ENCODE measurements at regions not wholly inside any gene's neighbourhood (a gene's known extent, or its start where the extent isn't known, plus 50 kb on each side); places are given as distances from the start of the nearest gene placed in this dataset.

- TF ChIP-seq POLR2A (IDR thresholded peaks at IDR 0.05) (no peak), CTCF (IDR thresholded peaks at IDR 0.05) (no peak)
These were observed 77.1 kb upstream of the CNTLN start for GRCh38 chr9:17057729-17058128.

Data from breast epithelium (tissue), 3 donors.